Endothelial cell of umbilical vein (primary cell): ENCODE measurements at regions not wholly inside any gene's neighbourhood (a gene's known extent, or its start where the extent isn't known, plus 50 kb on each side); places are given as distances from the start of the nearest gene placed in this dataset.

ENCODE experiments used
- BruUV-seq: library from RNA; stranded (reverse); fragments of 400-500 nt; replicated peaks from 2 replicates; lab custom pipeline; 2021; lab: Mats Ljungman, UMichigan
- CTCF ChIA-PET: fragments of 300-600, 350-600 bp; sonication (Branson Sonifier 250); formaldehyde crosslinking; loops from one replicate; lab custom pipeline; 2021; ENCODE audit warnings: antibody characterized with exemption, inconsistent platforms; lab: Charles Lee
- POLR2A ChIA-PET: fragments of 300-600, 350-600 bp; sonication (Branson Sonifier 250); formaldehyde crosslinking; loops from one replicate; lab custom pipeline; 2021; ENCODE audit warnings: antibody characterized with exemption, inconsistent platforms; lab: Charles Lee
- DNase-seq: peaks from one replicate; pipeline ENCODE4 v3.0.0-alpha.2; 2011; ENCODE audit warnings: low read depth, low spot score
- FAIRE-seq: peaks from 2 replicates; lab custom pipeline; 2011; peaks lifted over from hg19 to GRCh38; lab: Jason Lieb, UNC
- H2AFZ ChIP-seq: 2 replicates; pipeline ENCODE4 v1.6.0; 2012; ENCODE audit warnings: low read depth, low read length, control low read depth, inconsistent platforms
- H3K27ac ChIP-seq: 2 replicates; pipeline ENCODE4 v1.5.1; 2011; ENCODE audit warnings: low read depth, mild to moderate bottlenecking, control low read depth, low read length, moderate library complexity; ENCODE audit not compliant: insufficient read depth
- H3K27me3 ChIP-seq, 2 experiments: 2 replicates each; pipeline versions ENCODE4 v1.6.0 to v1.6.1; 2011; ENCODE audit warnings: low read length in 2 of 2, mixed read lengths in 1 of 2; ENCODE audit not compliant: control insufficient read depth in 2 of 2, insufficient read depth in 2 of 2
- H3K36me3 ChIP-seq, 2 experiments: 2 replicates in 1 of 2; 3 replicates in 1 of 2; pipeline ENCODE4 v1.5.1; 2011; ENCODE audit warnings: low read length in 2 of 2, mild to moderate bottlenecking in 1 of 2, moderate library complexity in 1 of 2; ENCODE audit not compliant: control insufficient read depth in 2 of 2, insufficient read depth in 2 of 2; ENCODE audit errors: extremely low read depth in 1 of 2
- H3K4me1 ChIP-seq: 3 replicates; pipeline ENCODE4 v1.5.1; 2011; ENCODE audit warnings: mild to moderate bottlenecking, low read length; ENCODE audit not compliant: control insufficient read depth, insufficient read depth; ENCODE audit errors: extremely low read depth
- H3K4me2 ChIP-seq: 2 replicates; pipeline ENCODE4 v1.6.1; 2011; ENCODE audit warnings: low read length, control low read depth, mixed read lengths; ENCODE audit not compliant: insufficient read depth
- H3K4me3 ChIP-seq, 3 experiments: fragments of 200-600 bp in 1 of 3; sonication (generic), shearing (Covaris generic) in 1 of 3; replicated peaks in 1 of 3; 2 replicates each; pipeline ENCODE4 v1.5.1; 2011 to 2016; ENCODE audit warnings: control low read depth in 3 of 3, low read length in 3 of 3, mild to moderate bottlenecking in 2 of 3, inconsistent platforms in 1 of 3, low read depth in 1 of 3, moderate library complexity in 1 of 3; ENCODE audit not compliant: insufficient read depth in 1 of 3
- H3K79me2 ChIP-seq: 2 replicates; pipeline ENCODE4 v1.6.0; 2012; ENCODE audit warnings: low read length, inconsistent platforms; ENCODE audit not compliant: control insufficient read depth, insufficient read depth
- H3K9ac ChIP-seq: replicated peaks from 2 replicates; pipeline ENCODE3; 2011; ENCODE audit warnings: low read length, control low read depth; ENCODE audit not compliant: insufficient read depth; ENCODE audit errors: extremely low read depth
- H3K9me1 ChIP-seq: replicated peaks from 3 replicates; pipeline ENCODE4 v1.6.0; 2011; ENCODE audit warnings: mild to moderate bottlenecking, low read length; ENCODE audit not compliant: control insufficient read depth, insufficient read depth; ENCODE audit errors: extremely low read depth
- H3K9me3 ChIP-seq: replicated peaks from 2 replicates; pipeline ENCODE4 v1.5.1; 2012; ENCODE audit warnings: low read length, inconsistent platforms; ENCODE audit not compliant: control insufficient read depth, insufficient read depth
- H4K20me1 ChIP-seq: replicated peaks from 2 replicates; pipeline ENCODE3; 2011; ENCODE audit warnings: mild to moderate bottlenecking, low read length; ENCODE audit not compliant: control insufficient read depth, insufficient read depth; ENCODE audit errors: extremely low read depth
- FOS ChIP-seq: IDR thresholded peaks from 2 replicates; pipeline ENCODE4 v1.6.1; 2011; ENCODE audit warnings: mild to moderate bottlenecking, low read length, moderate library complexity, borderline replicate concordance; ENCODE audit not compliant: insufficient read depth
- GATA2 ChIP-seq: IDR thresholded peaks from 2 replicates; pipeline ENCODE4 v1.7.0; 2011; ENCODE audit warnings: low read depth, mild to moderate bottlenecking, moderate library complexity, mixed read lengths, low read length; ENCODE audit not compliant: insufficient read length, insufficient read depth
- JUN ChIP-seq: IDR thresholded peaks from 2 replicates; pipeline ENCODE4 v1.6.1; 2011; ENCODE audit warnings: borderline replicate concordance, low read depth; ENCODE audit not compliant: insufficient read length, insufficient read depth
- MYC ChIP-seq: IDR thresholded peaks from one replicate; pipeline ENCODE4 v1.6.1; 2011; ENCODE audit warnings: mild to moderate bottlenecking, low read depth, low read length
- POLR2AphosphoS5 ChIP-seq: IDR thresholded peaks from 2 replicates; pipeline ENCODE4 v1.6.1; 2012; ENCODE audit warnings: low read depth, mild to moderate bottlenecking, control low read depth, low read length, moderate library complexity; ENCODE audit not compliant: insufficient read depth
- dilution Hi-C: fragments of 300-500 bp; cut with MboI; formaldehyde crosslinking; loops from one replicate; pipeline ENCODE4 v1.15.0; 2019; ENCODE audit warnings: low sequenced_read_pairs; ENCODE audit not compliant: extremely low pct_ligation_motif_present
- intact Hi-C: fragments of 100-400 bp; cut with micrococcal nuclease; formaldehyde crosslinking; loops from one replicate; pipeline ENCODE4 v1.10.0; 2022
- TF ChIP-seq, protein P1 (sequence below), 2 donors: IDR thresholded peaks; 1 replicate in 1 of 2; 2 replicates in 1 of 2; pipeline ENCODE4 v1.5.1; 2011; ENCODE audit warnings: low read length in 2 of 2, mild to moderate bottlenecking in 2 of 2, moderate library complexity in 2 of 2, control low read depth in 1 of 2, inconsistent platforms in 1 of 2, low read depth in 1 of 2; ENCODE audit not compliant: insufficient read depth in 1 of 2; ENCODE audit errors: extremely low read depth in 1 of 2
- TF ChIP-seq, protein P2 (sequence below): IDR thresholded peaks from 2 replicates; pipeline ENCODE4 v1.6.1; 2011; ENCODE audit not compliant: insufficient read depth, insufficient read length

DNA sequence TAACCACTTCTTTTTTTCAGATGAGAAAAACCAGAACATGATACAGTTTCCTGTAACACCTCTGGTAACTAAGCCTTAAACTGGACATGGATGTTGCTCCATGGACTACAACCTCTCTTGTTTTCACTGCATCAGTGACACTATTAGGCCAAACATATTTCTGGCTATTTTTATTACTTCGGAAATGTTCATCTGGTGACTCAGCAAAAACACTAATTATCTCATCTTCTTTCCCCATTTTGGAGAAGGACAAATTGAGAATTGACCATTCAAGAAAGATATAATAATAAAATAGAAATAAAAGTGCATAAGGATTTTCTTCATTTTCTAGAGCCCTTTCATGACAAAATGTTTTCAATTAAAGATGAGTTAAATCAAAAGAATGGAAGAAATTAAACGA lies 361.9 kb upstream of the TECRL start:
- H3K79me2 ChIP-seq: no peaks in the 10 kb centered on the region
- DNase-seq: no peak
- no peak overlapping the region for H3K27ac ChIP-seq
- H3K36me3 ChIP-seq: no peaks in the 10 kb centered on the region
- dilution Hi-C loops (no loop called here), intact Hi-C loops (no loop called here)
- ChIA-PET CTCF (interaction anchor here (1.2 kb wide), 1 partner anchor 10 kb away, joined by 3 read pairs; no protein-coding TSS in a partner anchor), POLR2A (no interaction called here)
- no TSS peak for BruUV-seq
- no peaks in the 10 kb centered on the region for H3K9me3 ChIP-seq
- no peaks in the 10 kb centered on the region for H3K27me3 ChIP-seq
- H4K20me1 ChIP-seq: no peaks in the 10 kb centered on the region
- H3K4me3 ChIP-seq: no peak overlapping the region
- H3K9ac ChIP-seq: no peak overlapping the region
- no peaks in the 10 kb centered on the region for H3K4me1 ChIP-seq
- no peak overlapping the region for H3K4me2 ChIP-seq
- FAIRE-seq: no peak
- H2AFZ ChIP-seq: no peak overlapping the region
- no peaks in the 10 kb centered on the region for H3K9me1 ChIP-seq
- TF ChIP-seq, protein P1, sequence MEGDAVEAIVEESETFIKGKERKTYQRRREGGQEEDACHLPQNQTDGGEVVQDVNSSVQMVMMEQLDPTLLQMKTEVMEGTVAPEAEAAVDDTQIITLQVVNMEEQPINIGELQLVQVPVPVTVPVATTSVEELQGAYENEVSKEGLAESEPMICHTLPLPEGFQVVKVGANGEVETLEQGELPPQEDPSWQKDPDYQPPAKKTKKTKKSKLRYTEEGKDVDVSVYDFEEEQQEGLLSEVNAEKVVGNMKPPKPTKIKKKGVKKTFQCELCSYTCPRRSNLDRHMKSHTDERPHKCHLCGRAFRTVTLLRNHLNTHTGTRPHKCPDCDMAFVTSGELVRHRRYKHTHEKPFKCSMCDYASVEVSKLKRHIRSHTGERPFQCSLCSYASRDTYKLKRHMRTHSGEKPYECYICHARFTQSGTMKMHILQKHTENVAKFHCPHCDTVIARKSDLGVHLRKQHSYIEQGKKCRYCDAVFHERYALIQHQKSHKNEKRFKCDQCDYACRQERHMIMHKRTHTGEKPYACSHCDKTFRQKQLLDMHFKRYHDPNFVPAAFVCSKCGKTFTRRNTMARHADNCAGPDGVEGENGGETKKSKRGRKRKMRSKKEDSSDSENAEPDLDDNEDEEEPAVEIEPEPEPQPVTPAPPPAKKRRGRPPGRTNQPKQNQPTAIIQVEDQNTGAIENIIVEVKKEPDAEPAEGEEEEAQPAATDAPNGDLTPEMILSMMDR (IDR thresholded peaks at IDR 0.05; ENCODE audit: extremely low read depth in 1 of 2, insufficient read depth in 1 of 2, low read depth in 1 of 2, low read length in 2 of 2): no peak
- TF ChIP-seq FOS (no peak), MYC (no peak), GATA2 (no peak), POLR2AphosphoS5 (no peak), JUN (no peak)
- TF ChIP-seq, protein P2, sequence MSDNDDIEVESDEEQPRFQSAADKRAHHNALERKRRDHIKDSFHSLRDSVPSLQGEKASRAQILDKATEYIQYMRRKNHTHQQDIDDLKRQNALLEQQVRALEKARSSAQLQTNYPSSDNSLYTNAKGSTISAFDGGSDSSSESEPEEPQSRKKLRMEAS: no peak
